HG02678 (cell line): ENCODE measurements at regions not wholly inside any gene's neighbourhood (a gene's known extent, or its start where the extent isn't known, plus 50 kb on each side); places are given as distances from the start of the nearest gene placed in this dataset.
A peak's percentile ranks its signal among the peaks of the same experiment; 100 is the strongest.

Source experiments
- ATAC-seq: cut with Tn5 transposase; IDR thresholded peaks from one replicate; pipeline ENCODE4 v1.9.1; 2021; ENCODE audit warnings: mild to moderate bottlenecking, moderate library complexity; ENCODE audit not compliant: unreplicated experiment

DNA sequence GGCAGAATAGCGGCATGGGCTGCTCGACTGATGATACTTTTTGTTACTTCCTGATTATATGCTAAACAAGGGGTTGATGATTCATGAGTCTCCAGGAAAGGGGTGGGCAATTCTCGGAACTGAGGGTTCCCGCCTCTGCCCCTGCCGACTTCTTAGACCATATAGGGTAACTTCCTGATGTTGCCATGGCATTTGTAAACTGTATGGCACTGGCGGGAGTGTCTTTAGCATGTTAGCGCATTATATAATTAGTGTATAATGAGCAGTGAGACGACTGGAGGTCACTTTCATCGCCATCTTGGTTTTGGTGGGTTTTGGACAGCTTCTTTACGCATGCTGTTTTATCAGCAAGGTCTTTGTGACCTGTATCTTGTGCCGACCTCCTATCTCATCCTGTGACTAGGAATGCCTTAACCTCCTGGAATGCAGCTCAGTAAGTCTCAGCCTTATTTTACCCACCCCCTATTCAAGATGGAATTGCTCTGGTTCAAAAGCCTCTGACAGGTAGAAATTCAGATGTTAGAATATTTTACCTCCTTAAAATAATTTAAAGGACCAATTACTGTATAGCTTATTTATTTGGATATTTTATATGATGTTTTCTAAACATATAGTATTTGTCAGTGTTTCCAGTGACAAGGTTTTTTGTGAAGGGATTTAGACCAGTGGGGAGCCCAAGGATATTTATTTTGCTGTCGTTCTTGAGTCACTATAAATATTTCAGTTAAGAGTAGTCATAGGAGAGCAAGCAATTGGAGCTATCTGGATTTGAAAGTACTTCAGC is 90.1 kb upstream of the PIK3CG start:
- ATAC-seq: no peak

DNA sequence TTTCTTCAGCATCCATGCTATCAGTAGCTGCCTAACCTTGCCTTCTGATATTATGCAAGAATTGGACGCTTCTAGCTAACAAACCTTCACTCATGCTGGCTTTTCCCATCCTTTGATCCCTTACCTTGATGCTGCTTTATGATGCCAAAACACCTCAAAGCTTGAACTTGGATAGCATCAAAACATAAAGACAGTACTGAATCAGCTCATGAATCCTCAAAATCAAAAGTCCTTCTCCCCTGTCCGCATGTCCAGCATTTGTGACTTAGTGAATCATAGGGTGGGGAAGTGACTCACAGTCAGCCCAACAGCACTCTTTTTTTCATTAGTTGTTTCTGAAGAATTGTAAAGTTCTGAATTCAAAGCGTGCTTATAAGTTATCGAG is 89.5 kb upstream of the PIK3CG start:
- ATAC-seq: no peak

DNA sequence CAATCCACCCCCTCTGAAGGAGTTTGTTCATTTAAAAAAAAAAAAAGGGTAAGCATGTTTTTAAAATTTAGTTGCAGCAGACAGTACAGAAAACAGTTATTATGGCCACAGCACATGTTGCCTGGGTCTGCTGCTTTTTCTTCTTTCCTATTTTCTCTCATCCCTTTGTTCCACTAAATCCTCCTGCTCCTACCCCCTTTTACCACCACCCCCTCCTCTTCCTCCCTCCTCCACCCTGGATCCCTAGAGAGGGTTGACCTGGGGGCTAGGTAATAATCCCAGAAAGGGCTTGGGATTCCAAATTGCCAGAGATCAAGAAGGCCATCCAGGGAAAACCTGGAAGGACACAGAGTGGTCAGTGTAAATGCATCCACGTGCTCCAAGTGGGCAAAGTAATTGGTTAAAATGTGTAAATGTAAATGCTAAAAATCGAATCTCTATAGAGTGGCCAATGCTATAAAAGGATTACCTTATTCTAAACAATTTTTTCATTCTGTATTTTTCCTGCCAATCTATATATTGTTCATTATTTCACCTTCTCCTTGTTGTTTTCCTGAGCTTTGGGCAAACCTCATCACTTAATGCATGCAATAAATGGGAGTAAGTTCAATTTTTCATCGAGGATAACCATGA is 89.0 kb upstream of the PIK3CG start:
- no peak for ATAC-seq

DNA sequence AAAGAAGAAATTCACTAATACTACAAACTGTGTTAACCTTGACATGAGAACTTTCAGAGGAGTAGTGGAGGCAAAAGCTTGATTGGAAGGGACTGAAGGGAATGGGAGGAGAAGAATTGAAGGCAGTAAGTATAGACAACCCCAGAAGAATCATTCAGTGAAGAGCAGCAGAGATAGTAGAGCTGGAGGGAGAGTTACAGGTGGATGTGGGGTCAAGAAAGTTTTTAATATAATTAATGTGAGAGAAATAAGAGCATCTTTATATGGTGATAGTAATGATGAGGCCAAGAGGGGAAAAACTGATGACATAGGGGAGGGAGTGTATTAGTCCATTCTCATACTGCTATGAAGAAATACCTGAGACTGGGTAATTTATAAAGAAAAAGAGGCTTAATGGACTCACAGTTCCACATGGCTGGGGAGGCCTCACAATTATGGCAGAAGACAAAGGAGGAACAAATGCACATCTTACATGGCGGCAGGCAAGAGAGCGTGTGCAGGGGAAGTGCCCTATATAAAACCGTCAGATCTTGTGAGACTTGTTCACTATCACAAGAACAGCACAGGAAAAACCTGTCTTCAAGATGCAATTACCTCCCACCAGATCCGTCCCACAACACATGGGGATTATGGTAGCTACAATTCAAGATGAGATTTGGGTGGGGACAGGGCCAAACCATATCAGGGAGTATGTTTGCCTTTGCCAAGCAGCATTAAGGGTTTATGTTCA is 88.3 kb upstream of the PIK3CG start:
- ATAC-seq: no peak

DNA sequence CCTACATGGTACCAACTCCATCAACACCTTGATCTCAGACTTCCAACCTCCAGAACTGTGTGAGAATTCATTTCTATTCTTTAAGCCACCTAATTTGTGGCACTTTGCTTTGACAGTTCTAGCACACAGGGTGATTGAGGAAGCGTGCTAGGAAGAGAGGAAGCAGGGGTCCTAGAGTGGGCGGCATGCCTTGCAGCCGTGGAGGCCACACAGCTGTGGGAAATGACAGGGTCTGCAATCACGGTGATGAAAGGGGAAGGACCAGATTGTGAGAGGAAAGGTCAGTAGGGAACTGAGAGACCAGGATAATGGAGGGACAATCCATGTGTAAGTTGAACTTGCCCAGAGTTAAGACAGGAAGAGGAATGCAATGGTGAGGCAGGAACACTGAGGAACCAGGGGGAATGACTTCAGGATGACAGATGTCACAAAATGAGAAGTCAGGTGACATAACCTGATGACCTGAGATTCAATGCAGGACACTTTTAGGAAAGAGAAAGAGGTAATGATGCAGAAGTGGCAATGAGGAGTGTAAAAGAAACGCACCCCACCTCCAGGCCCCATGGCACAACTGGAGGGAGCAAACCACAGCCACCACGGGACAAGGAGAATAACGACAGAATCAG is 87.3 kb upstream of the PIK3CG start:
- no peak for ATAC-seq

DNA sequence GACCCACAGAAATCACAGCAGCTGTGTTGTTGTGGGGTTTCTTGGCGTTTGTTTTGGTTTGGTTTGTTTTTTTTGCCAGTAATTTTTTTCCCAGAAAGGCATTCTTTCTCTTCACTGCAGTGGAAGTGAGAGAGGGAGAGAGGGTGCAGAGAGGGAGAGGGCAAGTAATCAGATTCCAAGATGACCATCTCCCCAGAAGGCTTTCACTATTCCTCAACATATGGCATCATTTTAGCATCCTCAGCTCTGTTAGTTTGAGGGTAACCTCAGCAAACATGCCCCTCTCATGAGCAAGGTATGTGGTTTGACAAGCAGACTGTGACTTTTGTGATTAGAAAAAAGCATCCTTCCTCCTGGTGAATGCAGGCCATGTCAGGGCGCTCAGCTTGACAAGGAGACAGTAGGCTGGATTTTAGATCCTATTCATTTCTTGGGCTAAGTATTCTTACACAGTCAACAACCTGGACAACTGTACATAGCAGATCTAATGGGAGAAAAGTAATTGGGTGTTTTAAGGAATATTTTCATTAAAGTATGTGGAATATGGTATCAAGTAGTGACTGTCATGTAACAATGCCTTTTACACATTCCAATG is 86.3 kb upstream of the PIK3CG start:
- ATAC-seq: no peak

DNA sequence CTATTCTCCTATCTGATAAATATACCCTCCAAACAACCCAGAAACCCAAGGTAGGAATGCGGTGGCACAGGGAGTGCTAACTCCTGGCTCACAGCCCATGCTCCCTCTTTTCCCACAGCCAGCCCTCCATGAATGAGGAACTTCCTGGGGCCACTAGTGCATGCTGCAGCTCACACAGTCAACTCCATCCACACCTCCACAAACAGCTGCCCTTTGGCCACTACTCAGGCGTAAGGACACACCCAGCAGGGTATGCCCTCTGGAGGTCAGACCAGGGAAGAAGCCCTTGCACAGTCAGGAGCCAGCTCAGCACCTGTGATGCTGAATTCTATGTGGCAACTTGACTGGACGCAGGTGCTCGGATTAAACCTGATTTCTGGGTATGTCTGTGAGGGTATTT is 85.2 kb upstream of the PIK3CG start:
- no peak for ATAC-seq

DNA sequence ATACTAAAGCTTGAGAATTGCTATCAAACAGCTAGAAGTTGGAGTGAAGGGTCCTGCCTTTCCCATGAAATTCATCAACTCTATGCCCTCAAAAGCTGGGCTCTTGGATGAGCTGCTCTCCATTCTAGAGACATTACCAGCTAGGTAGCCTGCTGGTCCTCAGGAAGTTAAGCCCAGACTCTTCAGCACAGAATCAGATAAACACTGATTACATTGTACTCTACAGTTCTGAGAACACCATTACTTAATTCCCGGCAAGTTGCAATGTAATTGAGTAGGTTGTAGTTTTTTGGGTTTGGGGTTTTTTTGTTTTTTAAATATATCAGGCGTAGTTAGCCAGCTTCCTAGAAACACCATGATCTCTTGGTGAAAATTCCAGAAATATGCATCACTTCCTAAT is 84.1 kb upstream of the PIK3CG start:
- no peak for ATAC-seq

DNA sequence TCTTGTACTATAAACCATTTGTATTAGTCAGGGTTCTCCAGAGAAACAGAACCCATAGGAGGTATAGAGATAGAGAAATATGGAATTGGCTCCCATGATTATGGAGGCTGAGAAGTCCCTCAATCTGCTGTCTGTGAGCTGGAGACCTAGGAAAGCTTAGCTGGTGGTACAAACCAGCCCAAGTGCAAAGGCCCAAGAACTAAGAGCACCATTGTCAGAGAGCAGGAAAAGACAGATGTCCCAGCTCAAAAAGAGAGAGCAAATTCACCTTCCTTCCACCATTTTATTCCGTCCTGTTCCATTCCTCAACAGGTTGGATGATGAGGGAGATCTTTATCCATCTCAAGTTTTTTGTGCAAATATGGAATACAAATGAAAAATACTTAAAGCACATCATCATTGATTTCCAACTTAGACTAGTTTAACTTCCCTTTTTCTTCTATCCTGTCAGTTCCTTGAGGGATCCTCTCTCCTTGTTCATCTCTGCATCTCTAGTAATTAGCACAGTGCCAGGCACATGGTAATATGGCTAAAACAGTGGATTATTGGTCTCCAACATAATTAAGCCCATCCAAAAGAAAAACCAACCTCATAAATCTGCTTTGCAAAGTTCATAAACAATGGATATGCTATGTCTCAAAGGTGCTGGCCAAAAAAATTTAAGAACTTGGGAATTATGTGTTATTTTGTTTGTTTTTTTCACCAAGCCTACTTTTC is 83.1 kb upstream of the PIK3CG start:
- no peak for ATAC-seq

DNA sequence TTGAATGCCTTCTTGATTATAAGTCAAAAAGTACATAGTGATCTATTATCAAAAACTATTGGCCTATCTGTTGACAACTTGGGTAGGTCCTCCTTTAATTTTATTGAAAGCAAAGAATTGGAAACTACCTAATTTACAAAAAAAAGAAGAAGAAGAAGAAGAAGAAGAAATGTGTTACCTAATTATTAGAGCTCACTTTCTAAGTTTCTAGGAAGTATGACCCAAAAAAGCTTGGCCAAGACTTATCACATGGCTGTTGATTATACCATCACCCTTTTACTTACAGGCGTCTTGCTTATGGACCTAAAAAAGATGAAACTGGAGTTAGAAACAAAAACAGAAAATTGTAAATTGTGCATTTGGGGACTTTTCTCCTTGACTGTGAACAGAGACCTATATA is 81.8 kb upstream of the PIK3CG start:
- no peak for ATAC-seq

DNA sequence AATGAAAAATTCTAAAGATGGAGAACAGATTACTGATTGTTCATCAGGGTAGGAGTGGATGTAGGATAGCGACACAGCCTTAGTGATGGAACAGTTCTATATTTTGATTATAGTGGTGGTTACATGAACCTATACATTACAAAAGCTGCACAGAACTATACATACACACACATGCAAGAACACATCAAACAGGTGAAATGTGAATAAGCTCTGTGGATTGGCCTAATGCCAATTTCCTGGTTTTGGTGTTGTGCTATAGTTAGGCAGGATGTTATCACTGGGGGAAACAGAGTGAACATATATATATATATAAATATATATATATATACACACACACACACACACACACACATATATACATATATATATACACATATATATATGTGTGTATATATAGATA is 76.4 kb upstream of the PIK3CG start:
- ATAC-seq: no peak

DNA sequence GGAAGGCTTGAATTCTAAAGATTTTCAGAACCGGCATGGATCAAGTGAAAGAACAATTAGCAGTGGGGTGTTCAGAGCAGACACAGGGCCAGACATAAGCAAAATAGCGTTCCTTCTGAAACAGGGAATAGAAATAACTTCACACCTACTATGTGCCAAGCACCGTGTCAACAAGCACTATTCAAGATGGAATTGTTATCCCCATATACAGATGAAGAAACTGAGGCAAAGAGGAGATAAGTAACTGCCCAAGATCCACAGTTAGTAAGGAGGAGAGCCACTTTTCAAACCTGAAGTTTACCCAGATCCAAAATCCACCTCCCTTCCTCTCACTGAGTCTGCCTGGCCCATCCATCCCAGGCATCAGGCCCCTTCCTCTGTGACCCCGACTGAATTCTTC is 73.6 kb upstream of the PIK3CG start:
- ATAC-seq: no peak

DNA sequence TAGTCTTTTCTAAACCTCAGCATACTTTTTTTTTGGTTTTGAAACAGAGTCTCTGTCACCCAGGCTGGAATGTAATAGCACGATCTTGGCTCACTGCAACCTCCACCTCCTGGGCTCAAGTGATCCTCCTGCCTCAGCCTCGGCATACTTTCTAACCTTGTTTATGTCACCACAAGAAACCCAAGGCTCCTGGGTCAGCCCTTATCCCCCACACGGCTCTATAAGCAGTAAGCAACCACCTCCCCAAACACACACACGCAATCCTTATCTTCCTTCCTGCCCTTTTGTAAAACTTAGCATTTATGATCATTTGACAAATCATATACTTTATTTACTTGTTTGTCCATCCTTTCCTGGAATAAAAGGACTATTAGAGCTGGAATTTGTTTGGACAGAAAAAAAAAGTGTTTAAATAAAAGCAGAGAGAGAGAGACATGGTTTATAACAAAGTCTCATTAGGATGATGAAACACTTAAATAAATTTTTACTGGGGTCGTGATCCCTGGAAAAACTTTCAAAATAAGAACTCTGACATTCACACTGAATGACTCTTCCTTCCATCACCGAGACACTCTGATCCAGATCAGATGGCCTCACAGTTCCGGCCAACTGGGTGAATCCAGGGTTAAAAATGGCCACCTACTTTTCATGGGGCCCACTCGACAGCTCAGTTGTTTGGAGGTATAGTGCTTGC is 72.7 kb upstream of the PIK3CG start:
- no peak for ATAC-seq

DNA sequence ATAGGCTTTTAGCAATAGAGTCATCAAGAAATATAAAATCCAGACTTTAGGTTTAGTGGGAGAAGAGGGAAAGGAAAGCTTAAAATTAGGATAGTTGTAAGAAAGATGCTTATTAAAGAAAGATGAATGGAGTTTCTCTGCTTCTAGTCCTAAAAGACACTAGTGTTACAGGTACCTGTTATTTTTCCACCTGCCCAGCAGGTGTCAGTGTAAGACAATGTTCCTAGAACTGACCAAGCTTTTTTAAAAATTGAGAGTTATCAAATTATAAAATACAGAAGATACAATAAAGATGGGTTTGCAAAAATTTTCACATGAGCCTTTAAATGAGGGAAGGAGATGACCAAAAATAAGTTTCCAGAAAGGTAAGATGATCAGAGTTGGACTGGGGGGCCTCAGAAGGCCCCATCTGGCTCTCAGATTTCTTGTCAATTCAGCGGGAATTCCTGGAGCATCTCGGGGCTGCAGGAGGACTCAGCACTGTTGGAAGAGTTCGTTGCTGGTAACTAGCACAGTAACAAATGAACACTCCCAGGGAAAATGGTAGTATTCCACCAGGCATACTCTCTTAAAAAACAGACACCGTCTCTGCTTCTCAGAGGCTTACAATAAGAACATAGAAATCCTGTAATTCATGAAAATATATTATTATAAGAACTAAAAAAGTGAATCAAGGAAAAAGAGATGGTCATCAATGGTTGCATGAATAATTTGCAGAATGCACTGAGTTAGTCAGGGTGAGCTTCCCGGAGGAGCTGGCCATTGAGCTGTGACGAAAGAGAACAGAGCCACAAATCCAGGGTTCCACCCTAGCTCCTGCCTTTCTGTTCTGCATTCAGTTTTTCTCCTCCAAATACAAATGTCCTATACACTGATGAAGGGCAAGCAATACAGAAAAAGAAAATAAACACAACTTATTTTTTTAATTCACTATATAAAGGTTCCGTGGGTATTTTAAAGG is 71.8 kb upstream of the PIK3CG start:
- ATAC-seq: no peak

DNA sequence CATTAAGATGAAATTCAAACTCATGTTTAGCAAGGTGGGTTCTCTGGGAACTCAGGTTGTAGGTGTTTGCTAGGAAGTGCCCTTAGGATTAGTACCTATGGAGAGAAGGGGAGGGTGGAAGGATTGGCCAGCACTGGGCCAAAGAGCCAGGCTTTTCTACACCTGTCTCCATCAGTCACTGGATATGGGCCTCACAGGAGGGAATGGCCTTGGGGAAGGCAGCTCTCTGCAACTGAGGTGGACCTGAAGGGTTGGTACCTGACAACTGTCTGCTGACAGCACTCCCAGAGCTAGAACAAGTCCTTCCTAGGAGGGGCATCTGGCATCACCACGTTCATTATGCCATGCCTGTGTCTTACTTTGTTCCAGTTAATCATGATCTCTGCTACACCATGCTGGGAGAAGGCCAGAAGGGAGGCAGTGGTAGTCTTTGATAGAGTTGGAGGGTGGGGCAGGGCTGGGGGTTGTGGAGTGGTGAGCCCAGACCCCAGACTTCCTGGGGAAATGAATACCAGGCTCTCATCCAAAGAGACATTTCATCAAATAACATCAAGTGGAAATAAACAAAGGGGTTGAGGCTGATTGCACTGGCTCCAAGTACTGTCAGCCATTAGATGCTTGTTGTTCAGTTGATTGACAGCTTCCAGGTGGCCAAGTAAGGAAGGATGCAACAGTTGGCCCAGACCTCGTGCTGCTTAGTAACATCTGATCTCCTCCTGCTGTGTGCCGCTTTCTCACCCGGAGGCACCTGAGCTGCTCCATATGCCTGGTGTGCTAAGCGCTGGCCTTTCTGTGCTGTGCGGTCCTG is 70.6 kb upstream of the PIK3CG start:
- ATAC-seq: no peak

DNA sequence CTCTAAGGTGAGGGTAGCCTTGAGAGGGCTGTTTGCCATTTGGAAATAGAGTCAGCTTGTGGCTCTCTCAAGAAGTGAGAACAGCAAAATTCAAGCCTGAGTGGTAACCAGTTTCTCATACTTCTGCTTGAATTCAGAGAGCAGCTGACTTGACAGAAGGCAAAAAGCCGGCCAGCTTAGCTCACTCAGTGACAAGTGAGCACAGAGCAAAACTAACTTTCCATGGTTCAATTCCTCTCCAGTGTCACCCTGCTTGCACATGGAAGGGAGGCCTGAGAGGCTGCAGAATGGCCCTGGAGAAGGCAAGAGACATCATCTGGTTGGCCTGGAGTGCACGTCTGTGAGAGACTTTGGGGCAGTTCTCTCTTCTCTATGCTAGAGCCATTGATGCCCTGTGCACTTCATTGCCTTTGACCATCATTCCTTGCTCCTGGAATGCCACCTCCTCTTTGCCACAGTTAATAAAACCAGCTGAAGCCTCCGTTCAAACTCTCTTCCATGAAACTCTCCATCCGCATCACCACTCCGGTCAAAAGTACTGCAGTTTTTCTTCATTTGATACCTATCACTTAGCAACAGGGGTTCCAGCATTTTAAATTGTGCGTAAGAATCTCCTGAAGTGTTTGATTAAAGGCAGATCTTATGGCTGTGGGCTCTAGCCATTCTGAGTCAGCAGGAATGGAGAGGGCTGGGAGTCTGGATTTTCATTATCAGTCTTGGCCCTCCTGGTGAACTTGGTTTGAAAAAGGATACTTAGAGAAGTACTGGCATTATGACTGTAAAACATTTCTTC is 69.8 kb upstream of the PIK3CG start:
- ATAC-seq: no peak

DNA sequence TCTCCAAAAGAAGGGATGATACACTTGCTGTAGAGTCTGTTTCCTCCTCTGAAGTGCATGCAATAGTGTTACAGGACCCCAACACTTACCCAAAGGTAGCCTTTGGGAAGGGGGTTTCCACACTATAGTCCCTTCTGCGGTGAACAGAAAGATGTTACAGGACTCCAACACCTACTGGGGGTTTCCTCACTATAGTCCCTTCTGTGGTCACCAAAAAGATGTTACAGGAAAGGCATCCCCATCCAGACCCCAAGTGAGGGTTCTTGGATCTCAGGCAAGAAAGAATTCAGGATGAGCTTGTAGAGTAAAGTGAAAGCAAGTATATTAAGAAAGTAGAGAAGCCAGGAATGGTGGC is 69.2 kb upstream of the PIK3CG start:
- peak; percentile 63 for ATAC-seq
